ENCODE measurements at regions not wholly inside any gene's neighbourhood (a gene's known extent, or its start where the extent isn't known, plus 50 kb on each side); places are given as distances from the start of the nearest gene placed in this dataset.

GRCh38 chr2:195445639-195446038 is 211.4 kb upstream of the SLC39A10 start:
- intact Hi-C loops (cut with DNase I): no loop called here
- H3K4me1 ChIP-seq (ENCODE audit: control insufficient read depth in 2 of 3, insufficient read depth in 2 of 3, low read depth in 1 of 3, low read length in 3 of 3): no peaks in the 10 kb centered on the region
- no peak for FAIRE-seq

GRCh38 chr2:195443926-195444325 is 213.1 kb upstream of the SLC39A10 start:
- no peak overlapping the region for H3K27ac ChIP-seq (ENCODE audit: low read depth in 2 of 2, low read length in 2 of 2)
- H3K36me3 ChIP-seq (ENCODE audit: control insufficient read depth in 2 of 3, insufficient read depth in 3 of 3, low read length in 3 of 3): no peaks in the 10 kb centered on the region
- TF ChIP-seq CTCF (IDR thresholded peaks at IDR 0.05; ENCODE audit: borderline replicate concordance, extremely low read depth, insufficient read depth): no peak
- no peak overlapping the region for H3K9ac ChIP-seq (ENCODE audit: low read length in 3 of 3)
- FAIRE-seq: no peak
- H3K4me3 ChIP-seq (ENCODE audit: low read length in 3 of 3): no peak overlapping the region
- H3K27me3 ChIP-seq (ENCODE audit: control insufficient read depth, insufficient read depth, low read length): no peaks in the 10 kb centered on the region
- intact Hi-C loops (cut with DNase I): no loop called here
- no peaks in the 10 kb centered on the region for H3K4me1 ChIP-seq (ENCODE audit: control insufficient read depth in 2 of 3, insufficient read depth in 2 of 3, low read depth in 1 of 3, low read length in 3 of 3)
- no peak for DNase-seq
- H3K9me3 ChIP-seq (ENCODE audit: control insufficient read depth in 2 of 3, insufficient read depth in 1 of 3, low read length in 3 of 3): peaks cover 0 to 7% (median 0%) of the 10 kb centered on the region in 3 donors

More at GRCh38 chr2:195445639-195446038, 211.4 kb upstream of the SLC39A10 start:
- no peak for TF ChIP-seq CTCF (IDR thresholded peaks at IDR 0.05; ENCODE audit: borderline replicate concordance, extremely low read depth, insufficient read depth)
- H3K9me3 ChIP-seq (ENCODE audit: control insufficient read depth in 2 of 3, insufficient read depth in 1 of 3, low read length in 3 of 3): peaks cover 0 to 7% (median 0%) of the 10 kb centered on the region in 3 donors
- H3K27ac ChIP-seq (ENCODE audit: low read depth in 2 of 2, low read length in 2 of 2): no peak overlapping the region
- no peaks in the 10 kb centered on the region for H3K27me3 ChIP-seq (ENCODE audit: control insufficient read depth, insufficient read depth, low read length)
- H3K9ac ChIP-seq (ENCODE audit: low read length in 3 of 3): no peak overlapping the region
- DNase-seq: no peak
- H3K36me3 ChIP-seq (ENCODE audit: control insufficient read depth in 2 of 3, insufficient read depth in 3 of 3, low read length in 3 of 3): no peaks in the 10 kb centered on the region
- no peak overlapping the region for H3K4me3 ChIP-seq (ENCODE audit: low read length in 3 of 3)

GRCh38 chr2:195442458-195443175 is 214.4 kb upstream of the SLC39A10 start:
- Histone ChIP-seq H3K36me3 (ENCODE audit: control insufficient read depth in 2 of 3, insufficient read depth in 3 of 3, low read length in 3 of 3) (no peaks in the 10 kb centered on the region), H3K4me1 (ENCODE audit: control insufficient read depth in 2 of 3, insufficient read depth in 2 of 3, low read depth in 1 of 3, low read length in 3 of 3) (no peaks in the 10 kb centered on the region), H3K4me3 (ENCODE audit: low read length in 3 of 3) (no peak overlapping the region), H3K27ac (ENCODE audit: low read depth in 2 of 2, low read length in 2 of 2) (no peak overlapping the region), H3K9ac (ENCODE audit: low read length in 3 of 3) (no peak overlapping the region), H3K27me3 (ENCODE audit: control insufficient read depth, insufficient read depth, low read length) (no peaks in the 10 kb centered on the region), H3K9me3 (ENCODE audit: control insufficient read depth in 2 of 3, insufficient read depth in 1 of 3, low read length in 3 of 3) (peaks cover 0 to 7% (median 0%) of the 10 kb centered on the region in 3 donors)
- no peak for TF ChIP-seq CTCF (IDR thresholded peaks at IDR 0.05; ENCODE audit: borderline replicate concordance, extremely low read depth, insufficient read depth)
- no peak for DNase-seq
- FAIRE-seq: no peak
- intact Hi-C loops (cut with DNase I): no loop called here
